ENCODE measurements at regions not wholly inside any gene's neighbourhood (a gene's known extent, or its start where the extent isn't known, plus 50 kb on each side); places are given as distances from the start of the nearest gene placed in this dataset.

GRCh38 chr6:9745476-9745875 lies 669.4 kb downstream of the TFAP2A start:
- CTCF ChIA-PET = no interaction called here
- BruUV-seq (replicated peaks) = no TSS peak

GRCh38 chr6:9744119-9744518 lies 670.8 kb downstream of the TFAP2A start:
- Histone ChIP-seq H3K36me3 (ENCODE audit: control insufficient read depth in 1 of 2, insufficient read depth in 2 of 2, low read length in 2 of 2) (no peaks in the 10 kb centered on the region), H3K9me3 (ENCODE audit: control insufficient read depth in 1 of 2, insufficient read depth in 1 of 2, low read depth in 1 of 2, low read length in 2 of 2) (no peaks in the 10 kb centered on the region), H2AFZ (ENCODE audit: low read depth, low read length, poor library complexity, severe bottlenecking) (no peak overlapping the region), H3K79me2 (ENCODE audit: insufficient read depth, low read length) (no peaks in the 10 kb centered on the region), H4K20me1 (ENCODE audit: insufficient read depth) (no peaks in the 10 kb centered on the region), H3K9me2 (ENCODE audit: insufficient read depth) (no peaks in the 10 kb centered on the region), H3K4me2 (ENCODE audit: low read length) (no peak overlapping the region), H3K27me3 (ENCODE audit: insufficient read depth, low read length) (no peaks in the 10 kb centered on the region), H3K4me3 (replicated peaks in 1 of 2; ENCODE audit: low read depth in 1 of 2, low read length in 2 of 2) (no peak overlapping the region), H3K27ac (ENCODE audit: low read depth, low read length) (no peak overlapping the region), H3K4me1 (ENCODE audit: control insufficient read depth in 1 of 2, insufficient read depth in 2 of 2, low read length in 2 of 2) (no peaks in the 10 kb centered on the region), H3K9ac (ENCODE audit: low read length) (no peak overlapping the region)
- ATAC-seq = no peak
- POLR2A ChIA-PET = no interaction called here
- RAD21 ChIA-PET (ENCODE audit: low non-redundant PET in 1 of 2, low total read pairs in 2 of 2, uncharacterized antibody in 2 of 2, unreplicated experiment in 2 of 2) = no interaction called here
- CTCF ChIA-PET = no interaction called here
- DNase-seq (ENCODE audit: low read depth, low spot score) = no peak
- BruUV-seq (replicated peaks) = no TSS peak
- intact Hi-C loops (cut with micrococcal nuclease) = no loop called here
- TF ChIP-seq TCF7L2 (IDR thresholded peaks at IDR 0.05; ENCODE audit: borderline replicate concordance, extremely low read depth, insufficient read depth, insufficient read length) (no peak), SP1 (IDR thresholded peaks at IDR 0.05; ENCODE audit: low read depth) (no peak), POLR2AphosphoS5 (IDR thresholded peaks at IDR 0.05; ENCODE audit: low read depth, low read length) (no peak), FOSL1 (IDR thresholded peaks at IDR 0.05; ENCODE audit: low read depth) (no peak), RAD21 (IDR thresholded peaks at IDR 0.05; ENCODE audit: low read depth) (no peak), YY1 (IDR thresholded peaks at IDR 0.05; ENCODE audit: extremely low read depth, insufficient replicate concordance, low read depth, low read length) (no peak)
- TF ChIP-seq, protein P1, sequence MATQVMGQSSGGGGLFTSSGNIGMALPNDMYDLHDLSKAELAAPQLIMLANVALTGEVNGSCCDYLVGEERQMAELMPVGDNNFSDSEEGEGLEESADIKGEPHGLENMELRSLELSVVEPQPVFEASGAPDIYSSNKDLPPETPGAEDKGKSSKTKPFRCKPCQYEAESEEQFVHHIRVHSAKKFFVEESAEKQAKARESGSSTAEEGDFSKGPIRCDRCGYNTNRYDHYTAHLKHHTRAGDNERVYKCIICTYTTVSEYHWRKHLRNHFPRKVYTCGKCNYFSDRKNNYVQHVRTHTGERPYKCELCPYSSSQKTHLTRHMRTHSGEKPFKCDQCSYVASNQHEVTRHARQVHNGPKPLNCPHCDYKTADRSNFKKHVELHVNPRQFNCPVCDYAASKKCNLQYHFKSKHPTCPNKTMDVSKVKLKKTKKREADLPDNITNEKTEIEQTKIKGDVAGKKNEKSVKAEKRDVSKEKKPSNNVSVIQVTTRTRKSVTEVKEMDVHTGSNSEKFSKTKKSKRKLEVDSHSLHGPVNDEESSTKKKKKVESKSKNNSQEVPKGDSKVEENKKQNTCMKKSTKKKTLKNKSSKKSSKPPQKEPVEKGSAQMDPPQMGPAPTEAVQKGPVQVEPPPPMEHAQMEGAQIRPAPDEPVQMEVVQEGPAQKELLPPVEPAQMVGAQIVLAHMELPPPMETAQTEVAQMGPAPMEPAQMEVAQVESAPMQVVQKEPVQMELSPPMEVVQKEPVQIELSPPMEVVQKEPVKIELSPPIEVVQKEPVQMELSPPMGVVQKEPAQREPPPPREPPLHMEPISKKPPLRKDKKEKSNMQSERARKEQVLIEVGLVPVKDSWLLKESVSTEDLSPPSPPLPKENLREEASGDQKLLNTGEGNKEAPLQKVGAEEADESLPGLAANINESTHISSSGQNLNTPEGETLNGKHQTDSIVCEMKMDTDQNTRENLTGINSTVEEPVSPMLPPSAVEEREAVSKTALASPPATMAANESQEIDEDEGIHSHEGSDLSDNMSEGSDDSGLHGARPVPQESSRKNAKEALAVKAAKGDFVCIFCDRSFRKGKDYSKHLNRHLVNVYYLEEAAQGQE (IDR thresholded peaks at IDR 0.05; ENCODE audit: low read depth) = no peak
- TF ChIP-seq, protein P2, sequence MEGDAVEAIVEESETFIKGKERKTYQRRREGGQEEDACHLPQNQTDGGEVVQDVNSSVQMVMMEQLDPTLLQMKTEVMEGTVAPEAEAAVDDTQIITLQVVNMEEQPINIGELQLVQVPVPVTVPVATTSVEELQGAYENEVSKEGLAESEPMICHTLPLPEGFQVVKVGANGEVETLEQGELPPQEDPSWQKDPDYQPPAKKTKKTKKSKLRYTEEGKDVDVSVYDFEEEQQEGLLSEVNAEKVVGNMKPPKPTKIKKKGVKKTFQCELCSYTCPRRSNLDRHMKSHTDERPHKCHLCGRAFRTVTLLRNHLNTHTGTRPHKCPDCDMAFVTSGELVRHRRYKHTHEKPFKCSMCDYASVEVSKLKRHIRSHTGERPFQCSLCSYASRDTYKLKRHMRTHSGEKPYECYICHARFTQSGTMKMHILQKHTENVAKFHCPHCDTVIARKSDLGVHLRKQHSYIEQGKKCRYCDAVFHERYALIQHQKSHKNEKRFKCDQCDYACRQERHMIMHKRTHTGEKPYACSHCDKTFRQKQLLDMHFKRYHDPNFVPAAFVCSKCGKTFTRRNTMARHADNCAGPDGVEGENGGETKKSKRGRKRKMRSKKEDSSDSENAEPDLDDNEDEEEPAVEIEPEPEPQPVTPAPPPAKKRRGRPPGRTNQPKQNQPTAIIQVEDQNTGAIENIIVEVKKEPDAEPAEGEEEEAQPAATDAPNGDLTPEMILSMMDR (IDR thresholded peaks at IDR 0.05 in 2 of 3, conservative IDR thresholded peaks at IDR 0.05 in 1 of 3; ENCODE audit: borderline replicate concordance in 1 of 3, insufficient read depth in 1 of 3, low read depth in 2 of 3, low read length in 2 of 3) = no peak

More at GRCh38 chr6:9745476-9745875, 669.4 kb downstream of the TFAP2A start:
- no peak for DNase-seq (ENCODE audit: low read depth, low spot score)
- Histone ChIP-seq H3K27ac (ENCODE audit: low read depth, low read length) (no peak overlapping the region), H3K9me3 (ENCODE audit: control insufficient read depth in 1 of 2, insufficient read depth in 1 of 2, low read depth in 1 of 2, low read length in 2 of 2) (no peaks in the 10 kb centered on the region), H3K4me3 (replicated peaks in 1 of 2; ENCODE audit: low read depth in 1 of 2, low read length in 2 of 2) (no peak overlapping the region), H3K4me2 (ENCODE audit: low read length) (no peak overlapping the region), H3K79me2 (ENCODE audit: insufficient read depth, low read length) (no peaks in the 10 kb centered on the region), H3K36me3 (ENCODE audit: control insufficient read depth in 1 of 2, insufficient read depth in 2 of 2, low read length in 2 of 2) (no peaks in the 10 kb centered on the region), H3K4me1 (ENCODE audit: control insufficient read depth in 1 of 2, insufficient read depth in 2 of 2, low read length in 2 of 2) (no peaks in the 10 kb centered on the region), H4K20me1 (ENCODE audit: insufficient read depth) (no peaks in the 10 kb centered on the region), H3K9me2 (ENCODE audit: insufficient read depth) (no peaks in the 10 kb centered on the region), H3K9ac (ENCODE audit: low read length) (no peak overlapping the region), H2AFZ (ENCODE audit: low read depth, low read length, poor library complexity, severe bottlenecking) (no peak overlapping the region), H3K27me3 (ENCODE audit: insufficient read depth, low read length) (no peaks in the 10 kb centered on the region)
- no peak for ATAC-seq
- TF ChIP-seq SIN3A (IDR thresholded peaks at IDR 0.05; ENCODE audit: low read depth) = no peak
- TF ChIP-seq, protein P3, sequence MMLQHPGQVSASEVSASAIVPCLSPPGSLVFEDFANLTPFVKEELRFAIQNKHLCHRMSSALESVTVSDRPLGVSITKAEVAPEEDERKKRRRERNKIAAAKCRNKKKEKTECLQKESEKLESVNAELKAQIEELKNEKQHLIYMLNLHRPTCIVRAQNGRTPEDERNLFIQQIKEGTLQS (IDR thresholded peaks at IDR 0.05) = no peak
- TF ChIP-seq JUND (IDR thresholded peaks at IDR 0.05) = no peak
- ChIA-PET POLR2A (no interaction called here), RAD21 (ENCODE audit: low non-redundant PET in 1 of 2, low total read pairs in 2 of 2, uncharacterized antibody in 2 of 2, unreplicated experiment in 2 of 2) (no interaction called here)
- intact Hi-C loops (cut with micrococcal nuclease) = no loop called here
